Stomach (tissue), 4 donors: ENCODE measurements at regions not wholly inside any gene's neighbourhood (a gene's known extent, or its start where the extent isn't known, plus 50 kb on each side); places are given as distances from the start of the nearest gene placed in this dataset.

Experiments
- POLR2A ChIP-seq, 4 donors: fragments of 450-650 bp; IDR thresholded peaks; one replicate each; pipeline ENCODE4 v1.6.1; 2016; ENCODE audit warnings: antibody characterized with exemption in 4 of 4, control low read depth in 2 of 4, mild to moderate bottlenecking in 1 of 4, moderate library complexity in 1 of 4
- POLR2AphosphoS5 ChIP-seq, 3 donors: sonication (generic); formaldehyde crosslinking; IDR thresholded peaks; one replicate each; pipeline ENCODE4 v1.6.1; 2016; ENCODE audit warnings: antibody characterized with exemption in 3 of 3
- TF ChIP-seq, protein P1 (sequence below), 7 experiments: fragments of 450-650 bp in 4 of 7; fragments of 200-600 bp in 3 of 7; sonication (generic) in 3 of 7; IDR thresholded peaks; one replicate each; pipeline ENCODE4 v1.5.1; 2016 to 2019; ENCODE audit warnings: antibody characterized with exemption in 7 of 7, control low read depth in 2 of 7, mild to moderate bottlenecking in 1 of 7

DNA sequence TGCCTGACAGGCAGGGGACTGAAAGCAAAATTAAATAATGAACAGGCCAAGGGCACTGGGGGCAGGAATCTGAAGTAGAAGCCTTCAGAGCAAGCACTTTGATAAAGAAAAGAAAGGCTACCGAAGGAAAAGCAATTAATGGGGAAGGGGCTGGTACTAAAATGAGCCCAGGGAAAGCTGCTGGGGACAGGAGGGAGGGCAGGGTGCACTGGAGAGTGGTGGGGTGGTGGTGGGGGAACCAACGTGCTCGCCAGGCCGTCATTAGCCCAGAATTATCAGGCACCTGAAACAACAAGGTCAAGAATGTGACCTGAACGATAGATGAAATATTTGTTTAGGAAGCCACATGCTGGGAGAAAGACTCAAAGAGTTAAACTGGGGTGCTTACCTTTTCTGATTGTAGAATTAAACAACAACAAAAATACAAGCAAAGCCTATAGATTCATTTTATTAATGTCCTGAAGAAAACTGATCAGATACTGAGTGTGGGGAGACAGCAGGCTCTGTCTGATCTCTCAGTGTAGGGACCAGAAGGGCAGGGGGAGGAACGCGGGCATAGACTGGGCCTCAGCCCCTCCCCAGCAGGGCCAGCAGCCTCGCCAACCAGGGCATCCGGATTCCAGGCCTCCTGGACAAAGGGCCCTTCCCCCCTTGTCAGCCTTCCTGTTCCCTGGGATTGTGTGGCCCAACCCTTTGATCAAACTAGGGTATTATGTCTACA, 239.7 kb upstream of the KLF3 start:
- TF ChIP-seq POLR2A (IDR thresholded peaks at IDR 0.05) = no peak
- TF ChIP-seq, protein P1, sequence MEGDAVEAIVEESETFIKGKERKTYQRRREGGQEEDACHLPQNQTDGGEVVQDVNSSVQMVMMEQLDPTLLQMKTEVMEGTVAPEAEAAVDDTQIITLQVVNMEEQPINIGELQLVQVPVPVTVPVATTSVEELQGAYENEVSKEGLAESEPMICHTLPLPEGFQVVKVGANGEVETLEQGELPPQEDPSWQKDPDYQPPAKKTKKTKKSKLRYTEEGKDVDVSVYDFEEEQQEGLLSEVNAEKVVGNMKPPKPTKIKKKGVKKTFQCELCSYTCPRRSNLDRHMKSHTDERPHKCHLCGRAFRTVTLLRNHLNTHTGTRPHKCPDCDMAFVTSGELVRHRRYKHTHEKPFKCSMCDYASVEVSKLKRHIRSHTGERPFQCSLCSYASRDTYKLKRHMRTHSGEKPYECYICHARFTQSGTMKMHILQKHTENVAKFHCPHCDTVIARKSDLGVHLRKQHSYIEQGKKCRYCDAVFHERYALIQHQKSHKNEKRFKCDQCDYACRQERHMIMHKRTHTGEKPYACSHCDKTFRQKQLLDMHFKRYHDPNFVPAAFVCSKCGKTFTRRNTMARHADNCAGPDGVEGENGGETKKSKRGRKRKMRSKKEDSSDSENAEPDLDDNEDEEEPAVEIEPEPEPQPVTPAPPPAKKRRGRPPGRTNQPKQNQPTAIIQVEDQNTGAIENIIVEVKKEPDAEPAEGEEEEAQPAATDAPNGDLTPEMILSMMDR (IDR thresholded peaks at IDR 0.05) = no peak
- peak in 1 of 3 donors; percentile 44 for TF ChIP-seq POLR2AphosphoS5 (IDR thresholded peaks at IDR 0.05)
